Ishikawa (cell line): ENCODE measurements at regions not wholly inside any gene's neighbourhood (a gene's known extent, or its start where the extent isn't known, plus 50 kb on each side); places are given as distances from the start of the nearest gene placed in this dataset.

Experiments
- CEBPB ChIP-seq: IDR thresholded peaks from 2 replicates; pipeline ENCODE4 v1.6.1; 2012
- CREB1 ChIP-seq: IDR thresholded peaks from 2 replicates; pipeline ENCODE4 v1.6.1; 2012; ENCODE audit warnings: low read depth
- EGR1 ChIP-seq: IDR thresholded peaks from 2 replicates; pipeline ENCODE4 v1.6.1; 2012
- EP300 ChIP-seq: IDR thresholded peaks from 2 replicates; pipeline ENCODE4 v1.6.1; 2012; ENCODE audit warnings: borderline replicate concordance
- NFIC ChIP-seq: IDR thresholded peaks from 2 replicates; pipeline ENCODE4 v1.6.1; 2012
- RAD21 ChIP-seq: IDR thresholded peaks from 2 replicates; pipeline ENCODE4 v1.6.1; 2012; ENCODE audit warnings: low read depth
- TAF1 ChIP-seq: IDR thresholded peaks from 2 replicates; pipeline ENCODE4 v1.6.1; 2012; ENCODE audit warnings: low read depth, mild to moderate bottlenecking
- TEAD4 ChIP-seq: IDR thresholded peaks from 2 replicates; pipeline ENCODE4 v1.6.1; 2012
- YY1 ChIP-seq: IDR thresholded peaks from 2 replicates; pipeline ENCODE4 v1.6.1; 2012; ENCODE audit warnings: low read depth
- TF ChIP-seq, protein P1 (sequence below): IDR thresholded peaks from 2 replicates; pipeline ENCODE4 v1.6.1; 2012
- TF ChIP-seq, protein P2 (sequence below): IDR thresholded peaks from 2 replicates; pipeline ENCODE4 v1.6.1; 2012

- TF ChIP-seq YY1 (no peak), EP300 (no peak), CEBPB (no peak), EGR1 (no peak), TEAD4 (no peak), NFIC (no peak), TAF1 (no peak), RAD21 (no peak), CREB1 (no peak)
- TF ChIP-seq, protein P1, sequence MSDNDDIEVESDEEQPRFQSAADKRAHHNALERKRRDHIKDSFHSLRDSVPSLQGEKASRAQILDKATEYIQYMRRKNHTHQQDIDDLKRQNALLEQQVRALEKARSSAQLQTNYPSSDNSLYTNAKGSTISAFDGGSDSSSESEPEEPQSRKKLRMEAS: no peak
- TF ChIP-seq, protein P2, sequence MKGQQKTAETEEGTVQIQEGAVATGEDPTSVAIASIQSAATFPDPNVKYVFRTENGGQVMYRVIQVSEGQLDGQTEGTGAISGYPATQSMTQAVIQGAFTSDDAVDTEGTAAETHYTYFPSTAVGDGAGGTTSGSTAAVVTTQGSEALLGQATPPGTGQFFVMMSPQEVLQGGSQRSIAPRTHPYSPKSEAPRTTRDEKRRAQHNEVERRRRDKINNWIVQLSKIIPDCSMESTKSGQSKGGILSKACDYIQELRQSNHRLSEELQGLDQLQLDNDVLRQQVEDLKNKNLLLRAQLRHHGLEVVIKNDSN: no peak
Measured at GRCh38 chr10:85444868-85445267, 921.7 kb downstream of the GRID1 start.
